Subcutaneous abdominal adipose tissue (tissue), 5 donors: ENCODE measurements at regions not wholly inside any gene's neighbourhood (a gene's known extent, or its start where the extent isn't known, plus 50 kb on each side); places are given as distances from the start of the nearest gene placed in this dataset.

Experiments
- H3K27ac ChIP-seq: one replicate; pipeline ENCODE4 v1.7.0; 2013; ENCODE audit warnings: low read depth, mild to moderate bottlenecking, inconsistent platforms, low read length, moderate library complexity
- H3K27me3 ChIP-seq, 5 donors: one replicate each; pipeline ENCODE4 v1.7.0; 2013; ENCODE audit warnings: low read length in 5 of 5, inconsistent platforms in 1 of 5; ENCODE audit not compliant: control insufficient read depth in 5 of 5, insufficient read depth in 4 of 5
- H3K36me3 ChIP-seq, 5 donors: one replicate each; pipeline ENCODE4 v1.7.0; 2013; ENCODE audit warnings: low read length in 5 of 5; ENCODE audit not compliant: control insufficient read depth in 5 of 5, insufficient read depth in 5 of 5
- H3K4me1 ChIP-seq, 5 donors: one replicate each; pipeline ENCODE4 v1.7.0; 2013; ENCODE audit warnings: low read length in 5 of 5, mild to moderate bottlenecking in 3 of 5, moderate library complexity in 1 of 5; ENCODE audit not compliant: control insufficient read depth in 5 of 5, insufficient read depth in 5 of 5
- H3K4me3 ChIP-seq, 5 donors: one replicate each; pipeline ENCODE4 v1.7.0; 2013; ENCODE audit warnings: low read length in 5 of 5, low read depth in 1 of 5
- H3K9ac ChIP-seq, 5 donors: one replicate each; pipeline ENCODE4 v1.7.0; 2013; ENCODE audit warnings: low read length in 5 of 5, mild to moderate bottlenecking in 4 of 5, moderate library complexity in 3 of 5
- H3K9me3 ChIP-seq, 5 donors: one replicate each; pipeline ENCODE4 v1.7.0; 2013; ENCODE audit warnings: low read length in 5 of 5; ENCODE audit not compliant: control insufficient read depth in 5 of 5
- donor health status: healthy.
- donor health status: healthy.
- donor health status: healthy.
- donor health status: healthy.
- donor health status: healthy.

- peaks cover 0 to 7% (median 3%) of the 10 kb centered on the region in 5 donors for H3K4me1 ChIP-seq
- H3K4me3 ChIP-seq, result no peak overlapping the region
- H3K9ac ChIP-seq, result no peak overlapping the region
- no peaks in the 10 kb centered on the region for H3K9me3 ChIP-seq
- H3K27ac ChIP-seq, result no peak overlapping the region
- H3K27me3 ChIP-seq, result peaks cover 0 to 6% (median 0%) of the 10 kb centered on the region in 5 donors
- no peaks in the 10 kb centered on the region for H3K36me3 ChIP-seq
These were observed 141.7 kb upstream of the SYT6 start for GRCh38 chr1:114295321-114295720.

GRCh38 chr1:114292835-114293234 is 139.2 kb upstream of the SYT6 start:
- Histone ChIP-seq H3K36me3 (no peaks in the 10 kb centered on the region), H3K9me3 (no peaks in the 10 kb centered on the region), H3K27me3 (peaks cover 0 to 7% (median 0%) of the 10 kb centered on the region in 5 donors), H3K9ac (no peak overlapping the region), H3K4me1 (no peaks in the 10 kb centered on the region), H3K27ac (no peak overlapping the region), H3K4me3 (no peak overlapping the region)

GRCh38 chr1:114292194-114292593 is 138.5 kb upstream of the SYT6 start:
- no peaks in the 10 kb centered on the region for H3K4me1 ChIP-seq
- H3K4me3 ChIP-seq, result no peak overlapping the region
- no peaks in the 10 kb centered on the region for H3K36me3 ChIP-seq
- H3K27me3 ChIP-seq, result peaks cover 0 to 7% (median 0%) of the 10 kb centered on the region in 5 donors
- no peak overlapping the region for H3K27ac ChIP-seq
- no peaks in the 10 kb centered on the region for H3K9me3 ChIP-seq
- no peak overlapping the region for H3K9ac ChIP-seq

- no peak overlapping the region for H3K27ac ChIP-seq
- no peak overlapping the region for H3K9ac ChIP-seq
- H3K9me3 ChIP-seq, result no peaks in the 10 kb centered on the region
These were observed 137.1 kb upstream of the SYT6 start for GRCh38 chr1:114290776-114291175.

GRCh38 chr1:114290341-114290740 is 136.7 kb upstream of the SYT6 start:
- Histone ChIP-seq H3K27ac (no peak overlapping the region), H3K36me3 (no peaks in the 10 kb centered on the region), H3K9me3 (no peaks in the 10 kb centered on the region), H3K4me1 (no peaks in the 10 kb centered on the region), H3K9ac (no peak overlapping the region), H3K4me3 (no peak overlapping the region), H3K27me3 (peaks cover 0 to 7% (median 0%) of the 10 kb centered on the region in 5 donors)

More at GRCh38 chr1:114290776-114291175, 137.1 kb upstream of the SYT6 start:
- Histone ChIP-seq H3K27me3 (peaks cover 0 to 7% (median 0%) of the 10 kb centered on the region in 5 donors), H3K4me1 (no peaks in the 10 kb centered on the region), H3K36me3 (no peaks in the 10 kb centered on the region), H3K4me3 (no peak overlapping the region)

GRCh38 chr1:114289824-114290223 is 136.2 kb upstream of the SYT6 start:
- Histone ChIP-seq H3K27ac (no peak overlapping the region), H3K9me3 (no peaks in the 10 kb centered on the region), H3K36me3 (no peaks in the 10 kb centered on the region), H3K4me1 (no peaks in the 10 kb centered on the region), H3K4me3 (no peak overlapping the region), H3K27me3 (peaks cover 0 to 7% (median 0%) of the 10 kb centered on the region in 5 donors), H3K9ac (no peak overlapping the region)

- no peaks in the 10 kb centered on the region for H3K9me3 ChIP-seq
- no peak overlapping the region for H3K4me3 ChIP-seq
- no peak overlapping the region for H3K9ac ChIP-seq
- H3K36me3 ChIP-seq, result no peaks in the 10 kb centered on the region
- H3K27ac ChIP-seq, result no peak overlapping the region
- no peaks in the 10 kb centered on the region for H3K4me1 ChIP-seq
- peaks cover 0 to 7% (median 0%) of the 10 kb centered on the region in 5 donors for H3K27me3 ChIP-seq
These were observed 135.6 kb upstream of the SYT6 start for GRCh38 chr1:114289306-114289705.

- no peaks in the 10 kb centered on the region for H3K36me3 ChIP-seq
- no peaks in the 10 kb centered on the region for H3K9me3 ChIP-seq
- no peak overlapping the region for H3K27ac ChIP-seq
- no peak overlapping the region for H3K9ac ChIP-seq
- H3K4me3 ChIP-seq, result no peak overlapping the region
- no peaks in the 10 kb centered on the region for H3K4me1 ChIP-seq
- peaks cover 0 to 2% (median 0%) of the 10 kb centered on the region in 5 donors for H3K27me3 ChIP-seq
These were observed 133.3 kb upstream of the SYT6 start for GRCh38 chr1:114286960-114287359.

GRCh38 chr1:114286179-114286578 is 132.5 kb upstream of the SYT6 start:
- H3K36me3 ChIP-seq, result no peaks in the 10 kb centered on the region
- no peaks in the 10 kb centered on the region for H3K4me1 ChIP-seq
- H3K27me3 ChIP-seq, result peaks cover 0 to 2% (median 0%) of the 10 kb centered on the region in 5 donors
- no peaks in the 10 kb centered on the region for H3K9me3 ChIP-seq
- H3K9ac ChIP-seq, result no peak overlapping the region
- H3K27ac ChIP-seq, result no peak overlapping the region
- no peak overlapping the region for H3K4me3 ChIP-seq

GRCh38 chr1:114282751-114283403 is 129.2 kb upstream of the SYT6 start:
- H3K4me1 ChIP-seq, result no peaks in the 10 kb centered on the region
- H3K36me3 ChIP-seq, result no peaks in the 10 kb centered on the region
- H3K27ac ChIP-seq, result no peak overlapping the region
- no peak overlapping the region for H3K4me3 ChIP-seq
- no peaks in the 10 kb centered on the region for H3K9me3 ChIP-seq
- H3K9ac ChIP-seq, result no peak overlapping the region
- no peaks in the 10 kb centered on the region for H3K27me3 ChIP-seq
